HEK293T (cell line): ENCODE measurements at regions not wholly inside any gene's neighbourhood (a gene's known extent, or its start where the extent isn't known, plus 50 kb on each side); places are given as distances from the start of the nearest gene placed in this dataset.

Experiments used
- BHLHE40 ChIP-seq: fragments of 450-650 bp; IDR thresholded peaks from 2 replicates; pipeline ENCODE4 v1.6.1; 2016; ENCODE audit warnings: mild to moderate bottlenecking, moderate library complexity, borderline replicate concordance
- FOXK2 ChIP-seq: fragments of 450-650 bp; IDR thresholded peaks from 2 replicates; pipeline ENCODE4 v1.6.1; 2016; ENCODE audit warnings: mild to moderate bottlenecking
- SUZ12 ChIP-seq: fragments of 450-650 bp; IDR thresholded peaks from 2 replicates; pipeline ENCODE4 v1.6.1; 2016; ENCODE audit warnings: mild to moderate bottlenecking
- ZNF384 ChIP-seq: fragments of 450-650 bp; IDR thresholded peaks from 2 replicates; pipeline ENCODE4 v1.6.1; 2016

GRCh38 chr14:98791661-98792060 lies 480.3 kb downstream of the BCL11B start:
- TF ChIP-seq BHLHE40 (no peak), FOXK2 (no peak), ZNF384 (no peak), SUZ12 (no peak)
